ENCODE measurements at regions not wholly inside any gene's neighbourhood (a gene's known extent, or its start where the extent isn't known, plus 50 kb on each side); places are given as distances from the start of the nearest gene placed in this dataset.

GRCh38 chrX:39710776-39711175 lies 387.0 kb downstream of the BCOR start:
- no TSS peak for BruUV-seq (replicated peaks)
- CTCF ChIA-PET, result no interaction called here

DNA sequence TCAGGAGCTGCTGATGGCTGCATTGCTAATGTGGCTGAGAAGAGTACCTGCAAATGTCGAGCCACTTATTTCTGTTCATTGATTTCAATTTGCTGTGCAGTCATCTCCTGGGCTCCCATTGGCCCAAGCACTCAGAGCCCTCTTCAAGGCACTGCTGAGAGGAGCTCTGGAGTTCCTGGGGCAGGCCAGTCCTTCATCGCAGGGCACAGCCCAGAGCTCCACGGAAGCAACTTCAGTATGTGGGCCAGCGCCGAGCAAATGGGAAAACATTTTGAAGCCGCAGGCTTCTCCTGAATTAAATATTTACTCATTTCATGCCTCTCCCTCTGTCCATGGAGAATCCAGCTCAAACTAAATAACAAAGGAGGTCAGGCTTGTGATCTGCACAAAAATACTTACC lies 383.3 kb downstream of the BCOR start:
- no peak overlapping the region for H3K4me3 Mint-ChIP-seq (ENCODE audit: low read depth, unreplicated experiment)

More at GRCh38 chrX:39710776-39711175, 387.0 kb downstream of the BCOR start:
- H3K27ac Mint-ChIP-seq (ENCODE audit: unreplicated experiment), result no peak overlapping the region
- H3K36me3 Mint-ChIP-seq (ENCODE audit: insufficient read depth, unreplicated experiment), result no peaks in the 10 kb centered on the region
- H3K4me1 Mint-ChIP-seq (ENCODE audit: low read depth, unreplicated experiment), result no peaks in the 10 kb centered on the region
- no peak overlapping the region for H3K4me3 Mint-ChIP-seq (ENCODE audit: low read depth, unreplicated experiment)
- peaks cover 20% of the 10 kb centered on the region for H3K27me3 Mint-ChIP-seq (ENCODE audit: unreplicated experiment)
- DNase-seq, result no peak
- intact Hi-C loops (cut with micrococcal nuclease; ENCODE audit: unreplicated experiment), result no loop called here
- TF ChIP-seq, protein P1, sequence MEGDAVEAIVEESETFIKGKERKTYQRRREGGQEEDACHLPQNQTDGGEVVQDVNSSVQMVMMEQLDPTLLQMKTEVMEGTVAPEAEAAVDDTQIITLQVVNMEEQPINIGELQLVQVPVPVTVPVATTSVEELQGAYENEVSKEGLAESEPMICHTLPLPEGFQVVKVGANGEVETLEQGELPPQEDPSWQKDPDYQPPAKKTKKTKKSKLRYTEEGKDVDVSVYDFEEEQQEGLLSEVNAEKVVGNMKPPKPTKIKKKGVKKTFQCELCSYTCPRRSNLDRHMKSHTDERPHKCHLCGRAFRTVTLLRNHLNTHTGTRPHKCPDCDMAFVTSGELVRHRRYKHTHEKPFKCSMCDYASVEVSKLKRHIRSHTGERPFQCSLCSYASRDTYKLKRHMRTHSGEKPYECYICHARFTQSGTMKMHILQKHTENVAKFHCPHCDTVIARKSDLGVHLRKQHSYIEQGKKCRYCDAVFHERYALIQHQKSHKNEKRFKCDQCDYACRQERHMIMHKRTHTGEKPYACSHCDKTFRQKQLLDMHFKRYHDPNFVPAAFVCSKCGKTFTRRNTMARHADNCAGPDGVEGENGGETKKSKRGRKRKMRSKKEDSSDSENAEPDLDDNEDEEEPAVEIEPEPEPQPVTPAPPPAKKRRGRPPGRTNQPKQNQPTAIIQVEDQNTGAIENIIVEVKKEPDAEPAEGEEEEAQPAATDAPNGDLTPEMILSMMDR (IDR thresholded peaks at IDR 0.05; ENCODE audit: unreplicated experiment), result no peak
- H3K9me3 Mint-ChIP-seq (ENCODE audit: low read depth, unreplicated experiment), result no peaks in the 10 kb centered on the region

DNA sequence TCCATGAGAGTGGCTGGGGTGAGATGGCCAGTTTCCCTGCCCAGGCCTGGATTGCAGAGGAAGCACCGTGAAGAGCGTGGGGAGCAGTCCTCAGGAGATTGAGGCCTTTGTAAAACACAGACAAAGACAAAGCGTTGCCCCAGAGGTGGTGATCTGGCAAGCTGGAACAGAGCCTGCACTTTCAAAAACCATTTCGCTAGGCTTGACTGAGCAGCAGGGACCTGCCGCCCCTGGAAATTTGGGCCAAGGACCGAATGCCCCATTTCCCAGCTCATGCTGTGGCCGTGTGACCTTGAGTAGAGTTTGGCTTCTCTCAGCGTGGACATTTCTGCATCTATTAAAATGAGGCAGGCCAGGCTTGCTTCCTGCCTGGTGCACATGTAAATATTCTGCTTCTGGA lies 381.4 kb downstream of the BCOR start:
- CTCF ChIA-PET, result interaction anchor here (0.5 kb wide), 1 partner anchor 742 kb away, joined by 4 read pairs; no protein-coding TSS in a partner anchor
- intact Hi-C loops (cut with micrococcal nuclease; ENCODE audit: unreplicated experiment), result no loop called here
- peaks cover under 1% of the 10 kb centered on the region for H3K27me3 Mint-ChIP-seq (ENCODE audit: unreplicated experiment)
- TF ChIP-seq, protein P1 (IDR thresholded peaks at IDR 0.05; ENCODE audit: unreplicated experiment), result no peak
- H3K9me3 Mint-ChIP-seq (ENCODE audit: low read depth, unreplicated experiment), result no peaks in the 10 kb centered on the region
- no peak overlapping the region for H3K4me3 Mint-ChIP-seq (ENCODE audit: low read depth, unreplicated experiment)
- no TSS peak for BruUV-seq (replicated peaks)
- no peaks in the 10 kb centered on the region for H3K4me1 Mint-ChIP-seq (ENCODE audit: low read depth, unreplicated experiment)
- no peaks in the 10 kb centered on the region for H3K36me3 Mint-ChIP-seq (ENCODE audit: insufficient read depth, unreplicated experiment)
- no peak for DNase-seq
- no peak overlapping the region for H3K27ac Mint-ChIP-seq (ENCODE audit: unreplicated experiment)

More for the DNA sequence above, 383.3 kb downstream of the BCOR start:
- no peaks in the 10 kb centered on the region for H3K4me1 Mint-ChIP-seq (ENCODE audit: low read depth, unreplicated experiment)
- H3K9me3 Mint-ChIP-seq (ENCODE audit: low read depth, unreplicated experiment), result no peaks in the 10 kb centered on the region
- DNase-seq, result no peak
- intact Hi-C loops (cut with micrococcal nuclease; ENCODE audit: unreplicated experiment), result no loop called here
- no TSS peak for BruUV-seq (replicated peaks)
- H3K27me3 Mint-ChIP-seq (ENCODE audit: unreplicated experiment), result peaks cover 4% of the 10 kb centered on the region
- CTCF ChIA-PET, result interaction anchor here (1.1 kb wide), 1 partner anchor 312 kb away, joined by 9 read pairs; no protein-coding TSS in a partner anchor
- H3K36me3 Mint-ChIP-seq (ENCODE audit: insufficient read depth, unreplicated experiment), result no peaks in the 10 kb centered on the region
- H3K27ac Mint-ChIP-seq (ENCODE audit: unreplicated experiment), result no peak overlapping the region
- TF ChIP-seq, protein P1 (IDR thresholded peaks at IDR 0.05; ENCODE audit: unreplicated experiment), result no peak

- TF ChIP-seq, protein P1 (IDR thresholded peaks at IDR 0.05; ENCODE audit: unreplicated experiment), result no peak
- Mint-ChIP-seq H3K27ac (ENCODE audit: unreplicated experiment) (no peak overlapping the region), H3K4me1 (ENCODE audit: low read depth, unreplicated experiment) (no peaks in the 10 kb centered on the region), H3K27me3 (ENCODE audit: unreplicated experiment) (peaks cover 6% of the 10 kb centered on the region), H3K4me3 (ENCODE audit: low read depth, unreplicated experiment) (no peak overlapping the region), H3K36me3 (ENCODE audit: insufficient read depth, unreplicated experiment) (no peaks in the 10 kb centered on the region), H3K9me3 (ENCODE audit: low read depth, unreplicated experiment) (no peaks in the 10 kb centered on the region)
- CTCF ChIA-PET, result no interaction called here
- no peak for DNase-seq
- BruUV-seq (replicated peaks), result no TSS peak
- intact Hi-C loops (cut with micrococcal nuclease; ENCODE audit: unreplicated experiment), result no loop called here
Observed at GRCh38 chrX:39716802-39717540, 380.8 kb downstream of the BCOR start.

Data from Calu3 (cell line).